Effector memory CD8-positive, alpha-beta T cell (primary cell): ENCODE measurements at regions not wholly inside any gene's neighbourhood (a gene's known extent, or its start where the extent isn't known, plus 50 kb on each side); places are given as distances from the start of the nearest gene placed in this dataset.
"Not testable (repeated sequence)": the region's sequence is repeated elsewhere in the genome, so short reads cannot be mapped to it uniquely, and the experiment has no call there.

Source experiments
- ATAC-seq: fragments of 150-1000 bp; cut with Tn5 transposase; replicated peaks from 2 replicates; pipeline ENCODE4 v1.10.0; 2021; ENCODE audit warnings: mild to moderate bottlenecking, moderate library complexity
- DNase-seq, 3 experiments: peaks; one replicate each; pipeline ENCODE4 v3.0.0; 2021
- H3K27ac Mint-ChIP-seq, 2 donors: one replicate each; pipeline ENCODE4 v1.8.0; 2022; ENCODE audit warnings: mild to moderate bottlenecking in 2 of 2, mixed read lengths in 2 of 2, moderate library complexity in 2 of 2
- H3K27me3 Mint-ChIP-seq, 2 donors: one replicate each; pipeline ENCODE4 v1.8.0; 2022; ENCODE audit warnings: mixed read lengths in 2 of 2
- H3K36me3 Mint-ChIP-seq: one replicate; pipeline ENCODE4 v1.8.0; 2022; ENCODE audit warnings: mild to moderate bottlenecking, moderate library complexity, mixed read lengths; ENCODE audit not compliant: insufficient read depth
- H3K4me1 Mint-ChIP-seq, 2 donors: one replicate each; pipeline ENCODE4 v1.8.0; 2022; ENCODE audit warnings: low read depth in 2 of 2, mixed read lengths in 2 of 2
- H3K4me3 Mint-ChIP-seq, 2 donors: one replicate each; pipeline ENCODE4 v1.8.0; 2022; ENCODE audit warnings: mild to moderate bottlenecking in 2 of 2, mixed read lengths in 2 of 2, moderate library complexity in 2 of 2
- H3K9me3 Mint-ChIP-seq, 2 donors: one replicate each; pipeline ENCODE4 v1.8.0; 2022; ENCODE audit warnings: mixed read lengths in 2 of 2

DNA sequence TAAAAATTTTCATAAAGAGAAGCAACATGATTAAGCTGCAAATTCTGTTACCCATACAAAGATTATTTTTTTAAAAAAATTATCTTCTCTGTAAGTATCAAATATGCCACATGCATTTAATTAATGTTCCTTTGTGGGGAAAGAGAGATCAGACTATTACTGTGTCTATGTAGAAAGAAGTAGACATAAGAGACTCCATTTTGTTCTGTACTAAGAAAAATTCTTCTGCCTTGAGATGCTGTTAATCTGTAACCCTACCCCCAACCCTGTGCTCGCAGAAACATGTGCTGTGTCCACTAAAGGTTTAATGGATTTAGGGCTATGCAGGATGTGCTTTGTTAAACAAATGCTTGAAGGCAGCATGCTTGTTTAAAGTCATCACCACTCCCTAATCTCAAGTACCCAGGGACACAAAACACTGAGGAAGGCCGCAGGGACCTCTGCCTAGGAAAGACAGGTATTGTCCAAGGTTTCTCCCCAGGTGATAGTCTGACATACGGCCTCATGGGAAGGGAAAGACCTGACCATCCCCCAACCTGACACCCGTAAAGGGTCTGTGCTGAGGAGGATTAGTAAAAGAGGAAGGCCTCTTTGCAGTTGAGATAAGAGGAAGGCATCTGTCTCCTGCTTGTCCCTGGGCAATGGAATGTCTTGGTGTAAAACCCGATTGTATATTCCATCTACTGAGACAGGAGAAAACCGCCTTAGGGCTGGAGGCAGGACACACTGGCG is 1260.9 kb upstream of the RAG2 start:
- H3K4me1 Mint-ChIP-seq = not testable (repeated sequence)

DNA sequence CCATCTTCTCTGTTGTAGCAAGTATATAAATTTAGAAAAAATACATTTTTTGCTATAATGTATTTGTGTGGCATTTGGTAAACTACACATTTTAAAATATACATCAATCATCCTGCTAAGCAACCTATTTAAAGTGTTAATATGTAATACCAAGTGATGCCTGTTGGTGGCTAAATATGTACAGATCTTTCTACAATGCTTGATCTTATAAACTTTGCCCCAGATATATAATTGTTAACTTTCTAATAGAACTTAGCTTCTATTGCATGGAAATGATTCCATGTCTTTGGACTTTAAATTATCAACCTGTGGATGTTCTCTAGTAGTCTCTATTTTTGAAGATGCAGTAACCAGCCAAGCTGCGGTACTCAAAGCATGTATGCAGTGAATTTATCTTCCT is 1260.4 kb upstream of the RAG2 start:
- Mint-ChIP-seq H3K9me3 (peaks cover 0 to 7% of the 10 kb centered on the region in 2 donors), H3K27me3 (no peaks in the 10 kb centered on the region), H3K27ac (no peak overlapping the region), H3K4me3 (no peak overlapping the region), H3K36me3 (no peaks in the 10 kb centered on the region), H3K4me1 (no peaks in the 10 kb centered on the region)
- ATAC-seq (no peak), DNase-seq (no peak)

More for the DNA sequence above, 1260.9 kb upstream of the RAG2 start:
- H3K4me3 Mint-ChIP-seq, H3K27ac Mint-ChIP-seq, H3K36me3 Mint-ChIP-seq, DNase-seq, ATAC-seq, H3K27me3 Mint-ChIP-seq, H3K9me3 Mint-ChIP-seq: not testable (repeated sequence)

- H3K27ac Mint-ChIP-seq = no peak overlapping the region
- H3K27me3 Mint-ChIP-seq = no peaks in the 10 kb centered on the region
- H3K4me3 Mint-ChIP-seq = no peak overlapping the region
- peaks cover 0 to 7% of the 10 kb centered on the region in 2 donors for H3K9me3 Mint-ChIP-seq
- ATAC-seq (no peak), DNase-seq (no peak)
- H3K36me3 Mint-ChIP-seq = no peaks in the 10 kb centered on the region
- H3K4me1 Mint-ChIP-seq = no peaks in the 10 kb centered on the region
Measured at GRCh38 chr11:37857726-37858125, 1259.7 kb upstream of the RAG2 start.

DNA sequence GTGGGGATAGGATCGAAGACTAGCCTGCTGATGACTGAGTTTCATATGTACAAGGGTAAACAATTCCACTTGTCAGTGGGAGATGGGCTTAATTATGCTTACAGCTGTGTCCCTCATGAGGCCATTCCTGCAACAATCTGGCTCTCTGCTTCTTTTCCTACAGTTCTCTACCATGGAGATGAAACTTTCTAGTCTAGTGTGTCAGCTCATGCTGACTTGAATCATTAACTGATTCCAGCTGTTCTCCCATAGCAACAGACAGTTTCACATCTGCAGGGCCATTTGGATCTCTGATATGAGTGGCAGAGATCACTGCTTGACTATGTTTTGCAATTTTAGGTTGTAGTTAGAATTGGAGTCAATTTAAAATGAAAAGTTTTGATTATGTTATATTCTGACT is 1251.7 kb upstream of the RAG2 start:
- no peaks in the 10 kb centered on the region for H3K27me3 Mint-ChIP-seq
- no peaks in the 10 kb centered on the region for H3K36me3 Mint-ChIP-seq
- H3K9me3 Mint-ChIP-seq = peaks cover 0 to 3% of the 10 kb centered on the region in 2 donors
- H3K4me3 Mint-ChIP-seq = no peak overlapping the region
- DNase-seq = no peak
- ATAC-seq = no peak
- H3K27ac Mint-ChIP-seq = no peak overlapping the region
- H3K4me1 Mint-ChIP-seq = no peaks in the 10 kb centered on the region

- no peak overlapping the region for H3K27ac Mint-ChIP-seq
- H3K36me3 Mint-ChIP-seq = no peaks in the 10 kb centered on the region
- no peaks in the 10 kb centered on the region for H3K4me1 Mint-ChIP-seq
- peaks cover 0 to 2% of the 10 kb centered on the region in 2 donors for H3K9me3 Mint-ChIP-seq
- H3K4me3 Mint-ChIP-seq = no peak overlapping the region
- ATAC-seq (no peak), DNase-seq (no peak)
- H3K27me3 Mint-ChIP-seq = no peaks in the 10 kb centered on the region
Measured at GRCh38 chr11:37843603-37844002, 1245.6 kb upstream of the RAG2 start.

- no peak for ATAC-seq
- H3K9me3 Mint-ChIP-seq = peaks cover 0 to 2% of the 10 kb centered on the region in 2 donors
- H3K4me1 Mint-ChIP-seq = no peaks in the 10 kb centered on the region
- no peak for DNase-seq
- H3K27me3 Mint-ChIP-seq = no peaks in the 10 kb centered on the region
- H3K36me3 Mint-ChIP-seq = no peaks in the 10 kb centered on the region
- H3K27ac Mint-ChIP-seq = no peak overlapping the region
- H3K4me3 Mint-ChIP-seq = no peak overlapping the region
Measured at GRCh38 chr11:37841016-37841415, 1243.0 kb upstream of the RAG2 start.

DNA sequence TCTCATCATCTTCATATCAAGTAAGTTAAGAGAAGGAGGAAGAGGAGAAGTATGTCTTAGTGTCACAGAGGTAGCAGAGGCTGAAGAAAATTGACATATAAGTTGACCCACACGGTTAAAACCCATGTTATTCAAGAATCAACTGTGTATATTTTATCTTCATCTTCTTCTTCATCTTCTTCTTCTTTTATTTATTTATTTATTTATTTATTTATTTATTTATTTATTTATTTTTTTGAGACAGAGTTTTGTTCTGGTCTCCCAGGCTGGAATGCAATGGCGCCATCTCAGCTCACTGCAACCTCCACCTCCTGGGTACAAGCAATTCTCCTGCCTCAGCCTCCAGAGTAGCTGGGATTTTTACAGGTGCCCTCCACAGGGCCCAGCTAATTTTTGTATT is 1242.3 kb upstream of the RAG2 start:
- not testable (repeated sequence) for DNase-seq, ATAC-seq, H3K36me3 Mint-ChIP-seq, H3K4me3 Mint-ChIP-seq, H3K4me1 Mint-ChIP-seq, H3K27ac Mint-ChIP-seq, H3K9me3 Mint-ChIP-seq, H3K27me3 Mint-ChIP-seq

DNA sequence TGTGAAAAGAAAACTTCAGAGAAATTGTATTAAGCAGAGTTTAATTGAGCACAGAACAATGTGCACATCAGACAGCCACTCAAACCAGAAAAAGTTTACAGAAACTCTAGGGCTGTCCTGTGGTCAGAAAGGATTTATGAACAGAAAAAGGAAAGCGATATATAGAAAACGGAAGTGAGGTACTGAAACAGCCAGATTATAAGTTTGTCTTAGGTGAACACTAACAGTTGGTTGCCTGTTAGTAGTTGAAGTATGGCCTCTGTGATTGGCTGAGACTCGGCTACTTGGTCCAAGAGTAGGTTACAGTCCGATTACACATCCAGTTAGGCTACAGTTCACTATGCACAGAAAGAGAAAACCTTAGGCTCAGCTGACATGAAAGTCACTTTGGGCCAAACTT is 1232.5 kb upstream of the RAG2 start:
- Mint-ChIP-seq H3K36me3 (no peaks in the 10 kb centered on the region), H3K27ac (no peak overlapping the region), H3K9me3 (peaks cover 0 to 6% of the 10 kb centered on the region in 2 donors), H3K4me1 (no peaks in the 10 kb centered on the region), H3K27me3 (no peaks in the 10 kb centered on the region), H3K4me3 (no peak overlapping the region)
- no peak for DNase-seq
- no peak for ATAC-seq

DNA sequence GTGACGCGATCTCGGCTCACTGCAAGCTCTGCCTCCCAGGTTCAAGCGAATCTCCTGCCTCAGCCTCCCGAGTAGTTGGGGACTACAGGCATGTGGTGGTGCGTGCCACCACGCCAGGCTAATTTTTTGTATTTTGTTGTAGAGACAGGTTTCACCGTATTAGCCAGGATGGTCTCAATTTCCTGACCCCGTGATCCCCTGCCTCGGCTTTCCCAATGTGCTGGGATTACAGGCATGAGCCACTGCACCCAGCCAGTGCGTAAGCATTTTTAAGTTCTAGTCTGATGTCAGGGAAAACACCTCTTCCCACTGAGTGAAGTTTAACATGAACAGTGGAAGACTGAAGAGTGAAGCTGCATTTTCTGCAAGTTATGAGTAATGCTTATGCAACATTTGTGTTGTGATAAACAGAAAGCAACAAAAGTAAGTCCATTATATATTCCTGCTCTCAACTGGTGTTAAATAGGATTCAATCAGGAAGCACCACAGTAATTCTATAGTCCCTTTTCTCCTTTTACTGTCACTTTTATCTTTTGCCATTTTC is 1219.8 kb upstream of the RAG2 start:
- Mint-ChIP-seq H3K27ac (no peak overlapping the region), H3K4me3 (no peak overlapping the region), H3K4me1 (no peaks in the 10 kb centered on the region), H3K9me3 (peaks cover 5 to 15% of the 10 kb centered on the region in 2 donors), H3K27me3 (no peaks in the 10 kb centered on the region), H3K36me3 (peaks cover 2% of the 10 kb centered on the region)
- no peak for DNase-seq
- no peak for ATAC-seq

GRCh38 chr11:37812281-37812880 is 1214.3 kb upstream of the RAG2 start:
- peaks cover 4 to 6% of the 10 kb centered on the region in 2 donors for H3K9me3 Mint-ChIP-seq

DNA sequence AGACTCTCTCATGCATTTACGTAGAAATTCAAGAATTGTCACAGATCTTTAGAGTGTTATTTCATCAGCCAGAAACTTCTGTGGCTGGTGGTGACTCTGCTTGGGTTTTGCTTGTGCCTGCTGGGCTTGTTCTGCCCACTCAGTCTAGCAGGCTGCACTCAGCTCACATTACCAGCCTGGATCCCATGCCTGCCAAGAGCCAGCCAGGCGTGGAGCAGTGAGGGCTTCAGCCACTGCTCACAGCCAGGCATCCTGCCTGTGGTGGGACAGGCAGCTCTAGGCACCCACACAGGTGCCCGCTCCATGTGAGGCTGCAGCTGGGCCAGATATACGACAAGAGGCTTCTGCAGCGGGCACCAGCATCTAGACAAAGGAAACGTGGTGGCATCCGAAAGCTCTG is 1213.3 kb upstream of the RAG2 start:
- ATAC-seq = no peak
- H3K36me3 Mint-ChIP-seq = no peaks in the 10 kb centered on the region
- H3K9me3 Mint-ChIP-seq = peaks cover 1 to 3% of the 10 kb centered on the region in 2 donors
- H3K4me1 Mint-ChIP-seq = no peaks in the 10 kb centered on the region
- H3K27ac Mint-ChIP-seq = no peak overlapping the region
- no peak for DNase-seq
- H3K27me3 Mint-ChIP-seq = no peaks in the 10 kb centered on the region
- H3K4me3 Mint-ChIP-seq = no peak overlapping the region

More at GRCh38 chr11:37812281-37812880, 1214.3 kb upstream of the RAG2 start:
- H3K27ac Mint-ChIP-seq = no peak overlapping the region
- H3K4me3 Mint-ChIP-seq = no peak overlapping the region
- no peaks in the 10 kb centered on the region for H3K4me1 Mint-ChIP-seq
- no peaks in the 10 kb centered on the region for H3K36me3 Mint-ChIP-seq
- ATAC-seq (no peak), DNase-seq (no peak)
- no peaks in the 10 kb centered on the region for H3K27me3 Mint-ChIP-seq

DNA sequence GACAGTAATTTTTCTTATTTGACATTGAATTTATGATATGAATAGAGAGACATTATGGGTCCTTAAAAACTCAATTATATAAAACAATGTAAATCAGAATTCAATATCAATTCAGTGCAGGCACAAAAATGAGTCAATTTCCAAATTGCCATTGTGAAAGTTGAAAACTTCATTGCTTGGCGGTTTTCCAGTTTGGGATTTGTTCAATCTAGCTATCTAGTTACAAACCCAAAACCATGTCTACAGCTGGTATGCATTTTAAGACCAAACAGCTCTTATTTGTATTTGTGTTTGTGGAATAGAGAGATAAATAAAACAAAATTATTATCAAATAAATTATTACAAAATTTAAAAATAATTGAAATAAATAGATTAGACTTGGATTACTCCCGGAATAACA is 1206.6 kb upstream of the RAG2 start:
- Mint-ChIP-seq H3K36me3 (no peaks in the 10 kb centered on the region), H3K9me3 (peaks cover 11 to 12% of the 10 kb centered on the region in 2 donors), H3K4me3 (no peak overlapping the region), H3K4me1 (no peaks in the 10 kb centered on the region), H3K27ac (no peak overlapping the region), H3K27me3 (no peaks in the 10 kb centered on the region)
- no peak for DNase-seq
- no peak for ATAC-seq

GRCh38 chr11:37788141-37788877 is 1190.3 kb upstream of the RAG2 start:
- no peak overlapping the region for H3K4me3 Mint-ChIP-seq
- DNase-seq (no peak), ATAC-seq (no peak)
- no peak overlapping the region for H3K27ac Mint-ChIP-seq
- H3K27me3 Mint-ChIP-seq = no peaks in the 10 kb centered on the region
- H3K4me1 Mint-ChIP-seq = no peaks in the 10 kb centered on the region
- peaks cover 10 to 20% of the 10 kb centered on the region in 2 donors for H3K9me3 Mint-ChIP-seq
- no peaks in the 10 kb centered on the region for H3K36me3 Mint-ChIP-seq
